ENCODE measurements at regions not wholly inside any gene's neighbourhood (a gene's known extent, or its start where the extent isn't known, plus 50 kb on each side); places are given as distances from the start of the nearest gene placed in this dataset.

DNA sequence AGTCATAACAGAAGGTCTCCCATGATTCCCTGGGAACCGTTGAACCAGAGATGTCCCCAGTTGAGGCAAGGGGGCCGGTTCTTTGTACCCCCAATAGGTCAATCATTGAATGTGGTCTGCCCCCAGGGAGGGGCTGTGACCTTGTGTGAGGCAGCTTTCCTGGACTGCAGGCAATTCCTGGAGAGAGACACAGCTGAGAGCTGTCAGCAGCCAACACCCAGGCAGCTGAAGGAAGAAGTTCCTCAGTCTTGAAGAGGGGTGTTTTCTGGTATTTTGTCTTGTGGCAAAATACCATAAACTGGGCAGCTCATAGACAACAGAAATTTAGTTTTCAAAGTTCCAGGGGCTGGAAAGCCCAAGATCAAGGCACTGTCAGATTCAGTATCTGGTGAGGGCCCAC, 185.7 kb upstream of the ATP6AP2 start:
- Histone ChIP-seq H3K9ac (ENCODE audit: low read depth, low read length) (no peak overlapping the region), H3K4me1 (ENCODE audit: insufficient read depth, low read length) (no peaks in the 10 kb centered on the region), H3K4me2 (ENCODE audit: insufficient read depth, low read length) (no peak overlapping the region), H3K27me3 (ENCODE audit: insufficient read depth, low read length, poor library complexity) (no peaks in the 10 kb centered on the region), H3K9me3 (ENCODE audit: insufficient read depth, low read length, severe bottlenecking) (no peaks in the 10 kb centered on the region), H3K27ac (ENCODE audit: low read length) (no peak overlapping the region), H3K79me2 (ENCODE audit: insufficient read depth, low read length) (no peaks in the 10 kb centered on the region), H3K4me3 (ENCODE audit: low read depth in 1 of 2, low read length in 2 of 2) (no peak overlapping the region), H2AFZ (ENCODE audit: low read depth, low read length) (no peak overlapping the region), H3K36me3 (ENCODE audit: insufficient read depth, low read length) (no peaks in the 10 kb centered on the region), H4K20me1 (ENCODE audit: insufficient read depth, low read length) (no peaks in the 10 kb centered on the region)
- no peak for DNase-seq
- TF ChIP-seq EZH2 (IDR thresholded peaks at IDR 0.05; ENCODE audit: borderline replicate concordance, low read depth, low read length, severe bottlenecking) (no peak), CTCF (IDR thresholded peaks at IDR 0.05; ENCODE audit: borderline replicate concordance, extremely low read depth, low read length, poor library complexity, severe bottlenecking) (no peak)
- no peak for ATAC-seq (ENCODE audit: insufficient read depth, low read depth)

GRCh38 chrX:40394302-40394701, 186.5 kb upstream of the ATP6AP2 start:
- Histone ChIP-seq H3K36me3 (ENCODE audit: insufficient read depth, low read length) (no peaks in the 10 kb centered on the region), H3K9me3 (ENCODE audit: insufficient read depth, low read length, severe bottlenecking) (no peaks in the 10 kb centered on the region), H4K20me1 (ENCODE audit: insufficient read depth, low read length) (no peaks in the 10 kb centered on the region), H3K27me3 (ENCODE audit: insufficient read depth, low read length, poor library complexity) (no peaks in the 10 kb centered on the region), H3K4me2 (ENCODE audit: insufficient read depth, low read length) (no peak overlapping the region), H3K27ac (ENCODE audit: low read length) (no peak overlapping the region), H2AFZ (ENCODE audit: low read depth, low read length) (no peak overlapping the region), H3K79me2 (ENCODE audit: insufficient read depth, low read length) (no peaks in the 10 kb centered on the region), H3K4me1 (ENCODE audit: insufficient read depth, low read length) (no peaks in the 10 kb centered on the region), H3K4me3 (ENCODE audit: low read depth in 1 of 2, low read length in 2 of 2) (no peak overlapping the region), H3K9ac (ENCODE audit: low read depth, low read length) (no peak overlapping the region)
- ATAC-seq (ENCODE audit: insufficient read depth, low read depth) (no peak), DNase-seq (no peak)
- TF ChIP-seq EZH2 (IDR thresholded peaks at IDR 0.05; ENCODE audit: borderline replicate concordance, low read depth, low read length, severe bottlenecking) (no peak), CTCF (IDR thresholded peaks at IDR 0.05; ENCODE audit: borderline replicate concordance, extremely low read depth, low read length, poor library complexity, severe bottlenecking) (no peak)

- H3K36me3 ChIP-seq (ENCODE audit: insufficient read depth, low read length): no peaks in the 10 kb centered on the region
- H3K4me2 ChIP-seq (ENCODE audit: insufficient read depth, low read length): no peak overlapping the region
- DNase-seq: no peak
- no peaks in the 10 kb centered on the region for H4K20me1 ChIP-seq (ENCODE audit: insufficient read depth, low read length)
- H2AFZ ChIP-seq (ENCODE audit: low read depth, low read length): no peak overlapping the region
- H3K9ac ChIP-seq (ENCODE audit: low read depth, low read length): no peak overlapping the region
- no peaks in the 10 kb centered on the region for H3K27me3 ChIP-seq (ENCODE audit: insufficient read depth, low read length, poor library complexity)
- TF ChIP-seq EZH2 (IDR thresholded peaks at IDR 0.05; ENCODE audit: borderline replicate concordance, low read depth, low read length, severe bottlenecking): no peak
- H3K4me3 ChIP-seq (ENCODE audit: low read depth in 1 of 2, low read length in 2 of 2): no peak overlapping the region
- no peaks in the 10 kb centered on the region for H3K9me3 ChIP-seq (ENCODE audit: insufficient read depth, low read length, severe bottlenecking)
- H3K4me1 ChIP-seq (ENCODE audit: insufficient read depth, low read length): no peaks in the 10 kb centered on the region
- no peaks in the 10 kb centered on the region for H3K79me2 ChIP-seq (ENCODE audit: insufficient read depth, low read length)
- H3K27ac ChIP-seq (ENCODE audit: low read length): no peak overlapping the region
- ATAC-seq (ENCODE audit: insufficient read depth, low read depth): no peak
Measured at GRCh38 chrX:40392599-40392998, 188.2 kb upstream of the ATP6AP2 start.

DNA sequence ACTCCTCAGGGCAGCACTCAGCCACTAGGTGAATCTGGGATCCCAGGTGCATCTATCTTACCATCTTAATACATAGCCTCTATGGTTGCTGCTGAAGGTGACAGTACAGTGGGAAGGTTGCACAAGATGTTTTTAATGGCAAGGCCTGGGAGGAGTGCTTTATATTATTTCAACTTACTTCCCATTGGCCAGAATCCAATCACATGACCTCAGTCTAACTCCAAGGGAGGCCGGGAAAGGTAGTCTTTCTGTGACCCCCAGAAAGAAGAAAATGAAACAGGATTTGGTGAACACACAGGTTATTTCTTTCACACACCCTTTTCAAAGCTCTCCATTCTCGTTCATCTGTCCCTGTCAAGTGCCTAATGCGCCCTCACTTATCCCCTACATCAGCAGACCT, 189.1 kb upstream of the ATP6AP2 start:
- no peak overlapping the region for H3K27ac ChIP-seq (ENCODE audit: low read length)
- no peak for ATAC-seq (ENCODE audit: insufficient read depth, low read depth)

More for the DNA sequence above, 189.1 kb upstream of the ATP6AP2 start:
- H4K20me1 ChIP-seq (ENCODE audit: insufficient read depth, low read length): no peaks in the 10 kb centered on the region
- H3K79me2 ChIP-seq (ENCODE audit: insufficient read depth, low read length): no peaks in the 10 kb centered on the region
- H3K9me3 ChIP-seq (ENCODE audit: insufficient read depth, low read length, severe bottlenecking): no peaks in the 10 kb centered on the region
- H3K9ac ChIP-seq (ENCODE audit: low read depth, low read length): no peak overlapping the region
- no peak overlapping the region for H3K4me3 ChIP-seq (ENCODE audit: low read depth in 1 of 2, low read length in 2 of 2)
- H3K36me3 ChIP-seq (ENCODE audit: insufficient read depth, low read length): no peaks in the 10 kb centered on the region
- no peak overlapping the region for H2AFZ ChIP-seq (ENCODE audit: low read depth, low read length)
- no peak for TF ChIP-seq CTCF (IDR thresholded peaks at IDR 0.05; ENCODE audit: borderline replicate concordance, extremely low read depth, low read length, poor library complexity, severe bottlenecking)
- no peak for TF ChIP-seq EZH2 (IDR thresholded peaks at IDR 0.05; ENCODE audit: borderline replicate concordance, low read depth, low read length, severe bottlenecking)
- no peaks in the 10 kb centered on the region for H3K27me3 ChIP-seq (ENCODE audit: insufficient read depth, low read length, poor library complexity)
- no peaks in the 10 kb centered on the region for H3K4me1 ChIP-seq (ENCODE audit: insufficient read depth, low read length)
- DNase-seq: no peak
- H3K4me2 ChIP-seq (ENCODE audit: insufficient read depth, low read length): no peak overlapping the region
